SU-DHL-6 (cell line): ENCODE measurements at regions not wholly inside any gene's neighbourhood (a gene's known extent, or its start where the extent isn't known, plus 50 kb on each side); places are given as distances from the start of the nearest gene placed in this dataset.

Experiments used
- H2AFZ ChIP-seq: fragments of 200-600 bp; sonication (generic); 2 replicates; pipeline ENCODE4 v1.6.1; 2014; ENCODE audit warnings: low read depth, mild to moderate bottlenecking, moderate library complexity, mixed read lengths, antibody characterized with exemption, low read length; ENCODE audit not compliant: severe bottlenecking
- H3F3A ChIP-seq: fragments of 200-600 bp; shearing (Covaris generic); 2 replicates; pipeline ENCODE4 v1.6.0; 2016; ENCODE audit warnings: antibody characterized with exemption, mild to moderate bottlenecking; ENCODE audit not compliant: insufficient read depth
- H3K27ac ChIP-seq: fragments of 200-600 bp; sonication (generic); 2 replicates; pipeline ENCODE4 v1.5.1; 2016; ENCODE audit warnings: low read depth, mild to moderate bottlenecking, low read length, moderate library complexity, mixed read lengths
- H3K27me3 ChIP-seq: fragments of 200-600 bp; sonication (generic), shearing (Covaris generic); 2 replicates; pipeline ENCODE4 v1.6.0; 2014; ENCODE audit warnings: mild to moderate bottlenecking, low read length
- H3K36me3 ChIP-seq: fragments of 200-600 bp; sonication (generic); 2 replicates; pipeline ENCODE4 v1.6.1; 2014; ENCODE audit warnings: mild to moderate bottlenecking, low read length, mixed read lengths
- H3K4me2 ChIP-seq: fragments of 300-600, 200-600 bp; shearing (Covaris generic), sonication (generic); 2 replicates; pipeline ENCODE4 v1.6.0; 2014; ENCODE audit warnings: low read length, low read depth, mild to moderate bottlenecking; ENCODE audit not compliant: poor library complexity, severe bottlenecking
- H3K4me3 ChIP-seq: fragments of 200-600 bp; sonication (generic); 2 replicates; pipeline ENCODE4 v1.5.1; 2014; ENCODE audit warnings: antibody characterized with exemption, low read length, mild to moderate bottlenecking, mixed read lengths; ENCODE audit not compliant: insufficient read depth, poor library complexity, severe bottlenecking
- H3K79me2 ChIP-seq: fragments of 200-600 bp; sonication (generic); 2 replicates; pipeline ENCODE4 v1.6.1; 2014; ENCODE audit warnings: mild to moderate bottlenecking, low read length, moderate library complexity; ENCODE audit not compliant: insufficient read depth
- H3K9ac ChIP-seq: fragments of 200-600 bp; sonication (generic); 2 replicates; pipeline ENCODE4 v1.7.0; 2014; ENCODE audit warnings: mild to moderate bottlenecking, low read length
- H3K9me2 ChIP-seq: fragments of 200-600 bp; sonication (generic); replicated peaks from 2 replicates; pipeline ENCODE4 v1.6.1; 2014; ENCODE audit warnings: low read length; ENCODE audit not compliant: insufficient read depth
- H3K9me3 ChIP-seq: fragments of 200-600 bp; sonication (generic); 2 replicates; pipeline ENCODE4 v1.6.1; 2014; ENCODE audit warnings: low read length, mixed read lengths; ENCODE audit not compliant: insufficient read depth
- H4K20me1 ChIP-seq: fragments of 200-600 bp; sonication (generic); 2 replicates; pipeline ENCODE4 v1.6.1; 2014; ENCODE audit warnings: low read depth, mild to moderate bottlenecking, antibody characterized with exemption, low read length, moderate library complexity, mixed read lengths
- CTCF ChIP-seq: fragments of 200-600 bp; sonication (generic); IDR thresholded peaks from one replicate; pipeline ENCODE4 v1.5.1; 2017; ENCODE audit warnings: antibody characterized with exemption, mild to moderate bottlenecking, low read length, moderate library complexity; ENCODE audit not compliant: insufficient read depth, poor library complexity, severe bottlenecking
- EZH2phosphoT487 ChIP-seq: fragments of 200-600 bp; sonication (generic), shearing (Covaris generic); conservative IDR thresholded peaks from 2 replicates; pipeline ENCODE4 v1.6.1; 2018; ENCODE audit warnings: mild to moderate bottlenecking, antibody characterized with exemption, low read length, moderate library complexity, mixed read lengths

- Histone ChIP-seq H3K36me3 (no peaks in the 10 kb centered on the region), H3K9ac (no peak overlapping the region), H3K4me2 (no peak overlapping the region), H3K27ac (no peak overlapping the region), H3K4me3 (no peak overlapping the region), H3K27me3 (no peaks in the 10 kb centered on the region), H2AFZ (no peak overlapping the region), H3K9me2 (no peaks in the 10 kb centered on the region), H3K79me2 (no peaks in the 10 kb centered on the region), H4K20me1 (no peaks in the 10 kb centered on the region), H3K9me3 (no peaks in the 10 kb centered on the region), H3F3A (no peaks in the 10 kb centered on the region)
- TF ChIP-seq EZH2phosphoT487 (no peak), CTCF (no peak)
These were observed 310.7 kb downstream of the CNTN3 start for GRCh38 chr3:74303711-74304110.

- Histone ChIP-seq H3K4me2 (no peak overlapping the region), H2AFZ (no peak overlapping the region), H3K36me3 (no peaks in the 10 kb centered on the region), H3K79me2 (no peaks in the 10 kb centered on the region), H3F3A (no peaks in the 10 kb centered on the region), H4K20me1 (no peaks in the 10 kb centered on the region), H3K9me3 (no peaks in the 10 kb centered on the region), H3K4me3 (no peak overlapping the region), H3K9me2 (no peaks in the 10 kb centered on the region), H3K27me3 (no peaks in the 10 kb centered on the region), H3K27ac (no peak overlapping the region), H3K9ac (no peak overlapping the region)
- no peak for TF ChIP-seq EZH2phosphoT487
- no peak for TF ChIP-seq CTCF
These were observed 311.5 kb downstream of the CNTN3 start for GRCh38 chr3:74302969-74303368.

GRCh38 chr3:74302281-74302680 is 312.2 kb downstream of the CNTN3 start:
- Histone ChIP-seq H3K79me2 (no peaks in the 10 kb centered on the region), H3K27ac (no peak overlapping the region), H3K4me3 (no peak overlapping the region), H2AFZ (no peak overlapping the region), H4K20me1 (no peaks in the 10 kb centered on the region), H3K36me3 (no peaks in the 10 kb centered on the region), H3K9me2 (no peaks in the 10 kb centered on the region), H3K4me2 (no peak overlapping the region), H3K27me3 (no peaks in the 10 kb centered on the region), H3F3A (no peaks in the 10 kb centered on the region), H3K9ac (no peak overlapping the region), H3K9me3 (no peaks in the 10 kb centered on the region)
- no peak for TF ChIP-seq EZH2phosphoT487

- H3K36me3 ChIP-seq: no peaks in the 10 kb centered on the region
- no peak for TF ChIP-seq EZH2phosphoT487
- TF ChIP-seq CTCF: no peak
- no peak overlapping the region for H3K4me2 ChIP-seq
- H4K20me1 ChIP-seq: no peaks in the 10 kb centered on the region
- no peaks in the 10 kb centered on the region for H3F3A ChIP-seq
- no peak overlapping the region for H2AFZ ChIP-seq
- no peaks in the 10 kb centered on the region for H3K79me2 ChIP-seq
- no peaks in the 10 kb centered on the region for H3K9me3 ChIP-seq
- no peak overlapping the region for H3K9ac ChIP-seq
- no peak overlapping the region for H3K4me3 ChIP-seq
- H3K27me3 ChIP-seq: no peaks in the 10 kb centered on the region
- no peaks in the 10 kb centered on the region for H3K9me2 ChIP-seq
- no peak overlapping the region for H3K27ac ChIP-seq
These were observed 313.4 kb downstream of the CNTN3 start for GRCh38 chr3:74301056-74301455.
